HEK293 (cell line): ENCODE measurements at regions not wholly inside any gene's neighbourhood (a gene's known extent, or its start where the extent isn't known, plus 50 kb on each side); places are given as distances from the start of the nearest gene placed in this dataset.

Source experiments
- CTCF ChIA-PET: fragments of 350-600 bp; formaldehyde crosslinking; extraction: SDS; loops from one replicate; lab custom pipeline; 2021; ENCODE audit warnings: antibody characterized with exemption; lab: Yijun Ruan, JAX
- POLR2A ChIA-PET: fragments of 300-600 bp; formaldehyde crosslinking; extraction: SDS; loops from one replicate; lab custom pipeline; 2020; ENCODE audit warnings: antibody characterized with exemption, inconsistent platforms; lab: Yijun Ruan, JAX
- H3K27ac ChIP-seq: fragments of 200-500 bp; sonication (Bioruptor generic); 2 replicates; pipeline ENCODE4 v1.5.1; 2014; ENCODE audit warnings: low read depth, low read length, control low read depth, inconsistent platforms; ENCODE audit errors: extremely low read depth
- H3K36me3 ChIP-seq, 2 experiments: fragments of 200-500 bp in 1 of 2; sonication (Bioruptor generic) in 1 of 2; 1 replicate in 1 of 2; 2 replicates in 1 of 2; pipeline ENCODE4 v1.5.1; 2014 to 2017; ENCODE audit warnings: inconsistent platforms in 2 of 2, low read length in 2 of 2; ENCODE audit not compliant: control insufficient read depth in 2 of 2, insufficient read depth in 1 of 2
- H3K4me1 ChIP-seq: fragments of 200-500 bp; sonication (Bioruptor generic); 2 replicates; pipeline ENCODE4 v1.5.1; 2014; ENCODE audit warnings: mild to moderate bottlenecking, low read length, inconsistent platforms; ENCODE audit not compliant: control insufficient read depth, insufficient read depth
- H3K4me3 ChIP-seq: 2 replicates; pipeline ENCODE4 v1.5.1; 2011; ENCODE audit warnings: low read depth, mild to moderate bottlenecking, control low read depth, low read length, moderate library complexity
- H3K9me3 ChIP-seq: fragments of 200-500 bp; sonication (Bioruptor generic); 2 replicates; pipeline ENCODE4 v1.5.1; 2014; ENCODE audit warnings: low read depth, low read length, inconsistent platforms; ENCODE audit not compliant: control insufficient read depth, insufficient read depth
- GFI1B ChIP-seq: fragments of 450-650 bp; formaldehyde crosslinking; IDR thresholded peaks from 2 replicates; pipeline ENCODE4 v1.5.1; 2016; ENCODE audit warnings: missing biosample characterization, missing genetic modification characterization
- OVOL3 ChIP-seq: fragments of 450-650 bp; formaldehyde crosslinking; IDR thresholded peaks from 2 replicates; pipeline ENCODE4 v1.5.1; 2016; ENCODE audit warnings: missing biosample characterization, missing genetic modification characterization
- RBAK ChIP-seq: fragments of 450-650 bp; formaldehyde crosslinking; IDR thresholded peaks from 2 replicates; pipeline ENCODE4 v1.5.1; 2016; ENCODE audit warnings: missing biosample characterization, missing genetic modification characterization
- ZFHX2 ChIP-seq: fragments of 450-650 bp; formaldehyde crosslinking; conservative IDR thresholded peaks from 2 replicates; pipeline ENCODE4 v1.5.1; 2016; ENCODE audit warnings: missing biosample characterization, missing genetic modification characterization
- ZFP69B ChIP-seq: fragments of 450-650 bp; formaldehyde crosslinking; IDR thresholded peaks from 2 replicates; pipeline ENCODE4 v1.5.1; 2016; ENCODE audit warnings: missing biosample characterization, missing genetic modification characterization
- ZNF169 ChIP-seq: fragments of 450-650 bp; formaldehyde crosslinking; IDR thresholded peaks from 2 replicates; pipeline ENCODE4 v1.5.1; 2016; ENCODE audit warnings: missing biosample characterization, missing genetic modification characterization
- ZNF174 ChIP-seq: fragments of 450-650 bp; formaldehyde crosslinking; IDR thresholded peaks from 2 replicates; pipeline ENCODE4 v1.5.0; 2017; ENCODE audit warnings: missing biosample characterization, mild to moderate bottlenecking, missing genetic modification characterization
- ZNF324 ChIP-seq: fragments of 450-650 bp; formaldehyde crosslinking; IDR thresholded peaks from 2 replicates; pipeline ENCODE4 v1.5.1; 2016; ENCODE audit warnings: missing biosample characterization, missing genetic modification characterization
- ZNF37A ChIP-seq: fragments of 450-650 bp; IDR thresholded peaks from 2 replicates; pipeline ENCODE4 v1.5.1; 2018; ENCODE audit warnings: missing biosample characterization, missing genetic modification characterization
- ZNF404 ChIP-seq: fragments of 450-650 bp; formaldehyde crosslinking; IDR thresholded peaks from 2 replicates; pipeline ENCODE4 v1.5.1; 2017; ENCODE audit warnings: missing biosample characterization, missing genetic modification characterization
- ZNF433 ChIP-seq: fragments of 450-650 bp; formaldehyde crosslinking; IDR thresholded peaks from 2 replicates; pipeline ENCODE4 v1.5.1; 2016; ENCODE audit warnings: missing biosample characterization, missing genetic modification characterization, low read depth
- ZNF544 ChIP-seq: fragments of 450-650 bp; formaldehyde crosslinking; IDR thresholded peaks from 2 replicates; pipeline ENCODE4 v1.5.0; 2017; ENCODE audit warnings: missing biosample characterization, missing genetic modification characterization
- ZSCAN23 ChIP-seq: fragments of 450-650 bp; formaldehyde crosslinking; IDR thresholded peaks from 2 replicates; pipeline ENCODE4 v1.5.1; 2016; ENCODE audit warnings: missing biosample characterization, missing genetic modification characterization
- TF ChIP-seq, protein P1 (sequence below): fragments of 450-650 bp; formaldehyde crosslinking; IDR thresholded peaks from 2 replicates; pipeline ENCODE4 v1.5.1; 2016; ENCODE audit warnings: missing biosample characterization, missing genetic modification characterization
- TF ChIP-seq, protein P2 (sequence below): fragments of 450-650 bp; formaldehyde crosslinking; IDR thresholded peaks from 2 replicates; pipeline ENCODE4 v1.5.1; 2017; ENCODE audit warnings: missing biosample characterization, missing genetic modification characterization
- TF ChIP-seq, protein P3 (sequence below): fragments of 450-650 bp; formaldehyde crosslinking; IDR thresholded peaks from 2 replicates; pipeline ENCODE4 v1.5.1; 2017; ENCODE audit warnings: missing biosample characterization, missing genetic modification characterization
- TF ChIP-seq, protein P4 (sequence below): fragments of 450-650 bp; formaldehyde crosslinking; IDR thresholded peaks from 2 replicates; pipeline ENCODE4 v1.5.1; 2016; ENCODE audit warnings: missing biosample characterization, missing genetic modification characterization

DNA sequence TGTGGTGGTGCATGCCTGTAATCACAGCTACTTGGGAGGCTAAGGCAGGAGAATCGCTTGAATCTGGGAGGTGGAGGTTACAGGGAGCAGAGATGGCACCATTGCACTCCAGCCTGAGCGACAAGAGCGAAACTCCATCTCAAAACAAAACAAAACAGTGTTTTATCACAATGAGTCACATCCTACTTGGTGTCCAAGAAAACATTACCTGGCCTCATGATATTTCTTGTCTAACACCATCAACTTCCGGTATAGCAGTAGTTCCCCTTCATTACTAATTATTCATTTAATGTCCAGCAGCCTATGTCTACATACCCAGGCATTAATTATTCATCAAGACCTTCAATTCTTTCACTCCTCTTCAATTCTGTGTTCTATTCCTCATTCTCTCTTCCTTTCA, 115.5 kb downstream of the CCDC59 start:
- H3K27ac ChIP-seq: no peak overlapping the region
- no peak overlapping the region for H3K4me3 ChIP-seq
- POLR2A ChIA-PET: no interaction called here
- H3K4me1 ChIP-seq: no peaks in the 10 kb centered on the region
- TF ChIP-seq ZFHX2 (tag by site-specific recombination) (no peak), ZNF174 (tag by site-specific recombination) (no peak), GFI1B (tag by site-specific recombination) (no peak), ZNF433 (tag by site-specific recombination) (no peak), ZNF404 (tag by site-specific recombination) (no peak), OVOL3 (tag by site-specific recombination) (no peak), ZFP69B (tag by site-specific recombination) (no peak), ZSCAN23 (no peak), ZNF169 (no peak), ZNF324 (tag by site-specific recombination) (no peak)
- TF ChIP-seq, protein P1, sequence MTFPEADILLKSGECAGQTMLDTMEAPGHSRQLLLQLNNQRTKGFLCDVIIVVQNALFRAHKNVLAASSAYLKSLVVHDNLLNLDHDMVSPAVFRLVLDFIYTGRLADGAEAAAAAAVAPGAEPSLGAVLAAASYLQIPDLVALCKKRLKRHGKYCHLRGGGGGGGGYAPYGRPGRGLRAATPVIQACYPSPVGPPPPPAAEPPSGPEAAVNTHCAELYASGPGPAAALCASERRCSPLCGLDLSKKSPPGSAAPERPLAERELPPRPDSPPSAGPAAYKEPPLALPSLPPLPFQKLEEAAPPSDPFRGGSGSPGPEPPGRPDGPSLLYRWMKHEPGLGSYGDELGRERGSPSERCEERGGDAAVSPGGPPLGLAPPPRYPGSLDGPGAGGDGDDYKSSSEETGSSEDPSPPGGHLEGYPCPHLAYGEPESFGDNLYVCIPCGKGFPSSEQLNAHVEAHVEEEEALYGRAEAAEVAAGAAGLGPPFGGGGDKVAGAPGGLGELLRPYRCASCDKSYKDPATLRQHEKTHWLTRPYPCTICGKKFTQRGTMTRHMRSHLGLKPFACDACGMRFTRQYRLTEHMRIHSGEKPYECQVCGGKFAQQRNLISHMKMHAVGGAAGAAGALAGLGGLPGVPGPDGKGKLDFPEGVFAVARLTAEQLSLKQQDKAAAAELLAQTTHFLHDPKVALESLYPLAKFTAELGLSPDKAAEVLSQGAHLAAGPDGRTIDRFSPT: no peak
- TF ChIP-seq, protein P2, sequence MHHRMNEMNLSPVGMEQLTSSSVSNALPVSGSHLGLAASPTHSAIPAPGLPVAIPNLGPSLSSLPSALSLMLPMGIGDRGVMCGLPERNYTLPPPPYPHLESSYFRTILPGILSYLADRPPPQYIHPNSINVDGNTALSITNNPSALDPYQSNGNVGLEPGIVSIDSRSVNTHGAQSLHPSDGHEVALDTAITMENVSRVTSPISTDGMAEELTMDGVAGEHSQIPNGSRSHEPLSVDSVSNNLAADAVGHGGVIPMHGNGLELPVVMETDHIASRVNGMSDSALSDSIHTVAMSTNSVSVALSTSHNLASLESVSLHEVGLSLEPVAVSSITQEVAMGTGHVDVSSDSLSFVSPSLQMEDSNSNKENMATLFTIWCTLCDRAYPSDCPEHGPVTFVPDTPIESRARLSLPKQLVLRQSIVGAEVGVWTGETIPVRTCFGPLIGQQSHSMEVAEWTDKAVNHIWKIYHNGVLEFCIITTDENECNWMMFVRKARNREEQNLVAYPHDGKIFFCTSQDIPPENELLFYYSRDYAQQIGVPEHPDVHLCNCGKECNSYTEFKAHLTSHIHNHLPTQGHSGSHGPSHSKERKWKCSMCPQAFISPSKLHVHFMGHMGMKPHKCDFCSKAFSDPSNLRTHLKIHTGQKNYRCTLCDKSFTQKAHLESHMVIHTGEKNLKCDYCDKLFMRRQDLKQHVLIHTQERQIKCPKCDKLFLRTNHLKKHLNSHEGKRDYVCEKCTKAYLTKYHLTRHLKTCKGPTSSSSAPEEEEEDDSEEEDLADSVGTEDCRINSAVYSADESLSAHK: no peak
- CTCF ChIA-PET: no interaction called here
- H3K9me3 ChIP-seq: no peaks in the 10 kb centered on the region
- no peaks in the 10 kb centered on the region for H3K36me3 ChIP-seq

DNA sequence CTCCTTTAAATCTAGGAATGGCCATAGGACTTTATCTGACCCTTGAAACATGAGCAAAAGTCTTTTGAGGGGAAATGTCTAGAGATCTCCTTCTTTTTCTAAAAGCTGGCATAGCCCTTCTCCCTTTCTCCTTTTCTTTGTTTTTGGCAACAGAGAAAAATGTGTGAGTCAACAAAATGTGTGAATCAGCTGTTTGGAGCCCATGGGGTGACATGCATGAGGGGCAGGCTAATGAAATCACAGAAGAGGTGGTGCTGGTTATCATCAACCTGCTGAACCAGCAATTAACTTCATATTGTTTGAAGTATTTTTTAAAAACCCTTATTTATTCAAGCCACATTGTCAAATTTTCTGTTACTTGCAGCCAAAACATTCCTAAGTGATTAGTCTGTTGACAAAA, 132.3 kb downstream of the CCDC59 start:
- ChIA-PET POLR2A (no interaction called here), CTCF (no interaction called here)
- Histone ChIP-seq H3K4me3 (no peak overlapping the region), H3K9me3 (no peaks in the 10 kb centered on the region), H3K27ac (no peak overlapping the region), H3K4me1 (no peaks in the 10 kb centered on the region), H3K36me3 (no peaks in the 10 kb centered on the region)
- TF ChIP-seq, protein P3, sequence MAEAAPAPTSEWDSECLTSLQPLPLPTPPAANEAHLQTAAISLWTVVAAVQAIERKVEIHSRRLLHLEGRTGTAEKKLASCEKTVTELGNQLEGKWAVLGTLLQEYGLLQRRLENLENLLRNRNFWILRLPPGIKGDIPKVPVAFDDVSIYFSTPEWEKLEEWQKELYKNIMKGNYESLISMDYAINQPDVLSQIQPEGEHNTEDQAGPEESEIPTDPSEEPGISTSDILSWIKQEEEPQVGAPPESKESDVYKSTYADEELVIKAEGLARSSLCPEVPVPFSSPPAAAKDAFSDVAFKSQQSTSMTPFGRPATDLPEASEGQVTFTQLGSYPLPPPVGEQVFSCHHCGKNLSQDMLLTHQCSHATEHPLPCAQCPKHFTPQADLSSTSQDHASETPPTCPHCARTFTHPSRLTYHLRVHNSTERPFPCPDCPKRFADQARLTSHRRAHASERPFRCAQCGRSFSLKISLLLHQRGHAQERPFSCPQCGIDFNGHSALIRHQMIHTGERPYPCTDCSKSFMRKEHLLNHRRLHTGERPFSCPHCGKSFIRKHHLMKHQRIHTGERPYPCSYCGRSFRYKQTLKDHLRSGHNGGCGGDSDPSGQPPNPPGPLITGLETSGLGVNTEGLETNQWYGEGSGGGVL (tag by site-specific recombination): no peak
- TF ChIP-seq RBAK (tag by site-specific recombination) (no peak), ZNF37A (tag by site-specific recombination) (no peak), ZNF544 (no peak)
- TF ChIP-seq, protein P4, sequence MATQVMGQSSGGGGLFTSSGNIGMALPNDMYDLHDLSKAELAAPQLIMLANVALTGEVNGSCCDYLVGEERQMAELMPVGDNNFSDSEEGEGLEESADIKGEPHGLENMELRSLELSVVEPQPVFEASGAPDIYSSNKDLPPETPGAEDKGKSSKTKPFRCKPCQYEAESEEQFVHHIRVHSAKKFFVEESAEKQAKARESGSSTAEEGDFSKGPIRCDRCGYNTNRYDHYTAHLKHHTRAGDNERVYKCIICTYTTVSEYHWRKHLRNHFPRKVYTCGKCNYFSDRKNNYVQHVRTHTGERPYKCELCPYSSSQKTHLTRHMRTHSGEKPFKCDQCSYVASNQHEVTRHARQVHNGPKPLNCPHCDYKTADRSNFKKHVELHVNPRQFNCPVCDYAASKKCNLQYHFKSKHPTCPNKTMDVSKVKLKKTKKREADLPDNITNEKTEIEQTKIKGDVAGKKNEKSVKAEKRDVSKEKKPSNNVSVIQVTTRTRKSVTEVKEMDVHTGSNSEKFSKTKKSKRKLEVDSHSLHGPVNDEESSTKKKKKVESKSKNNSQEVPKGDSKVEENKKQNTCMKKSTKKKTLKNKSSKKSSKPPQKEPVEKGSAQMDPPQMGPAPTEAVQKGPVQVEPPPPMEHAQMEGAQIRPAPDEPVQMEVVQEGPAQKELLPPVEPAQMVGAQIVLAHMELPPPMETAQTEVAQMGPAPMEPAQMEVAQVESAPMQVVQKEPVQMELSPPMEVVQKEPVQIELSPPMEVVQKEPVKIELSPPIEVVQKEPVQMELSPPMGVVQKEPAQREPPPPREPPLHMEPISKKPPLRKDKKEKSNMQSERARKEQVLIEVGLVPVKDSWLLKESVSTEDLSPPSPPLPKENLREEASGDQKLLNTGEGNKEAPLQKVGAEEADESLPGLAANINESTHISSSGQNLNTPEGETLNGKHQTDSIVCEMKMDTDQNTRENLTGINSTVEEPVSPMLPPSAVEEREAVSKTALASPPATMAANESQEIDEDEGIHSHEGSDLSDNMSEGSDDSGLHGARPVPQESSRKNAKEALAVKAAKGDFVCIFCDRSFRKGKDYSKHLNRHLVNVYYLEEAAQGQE: no peak
